Superior temporal gyrus (tissue), 1 donor: ENCODE measurements at regions not wholly inside any gene's neighbourhood (a gene's known extent, or its start where the extent isn't known, plus 50 kb on each side); places are given as distances from the start of the nearest gene placed in this dataset.
A peak's percentile ranks its signal among the peaks of the same experiment; 100 is the strongest.

Experiments used
- DNase-seq: peaks from one replicate; pipeline ENCODE4 v3.0.0-alpha.2; 2016; ENCODE audit errors: extremely low spot score

DNA sequence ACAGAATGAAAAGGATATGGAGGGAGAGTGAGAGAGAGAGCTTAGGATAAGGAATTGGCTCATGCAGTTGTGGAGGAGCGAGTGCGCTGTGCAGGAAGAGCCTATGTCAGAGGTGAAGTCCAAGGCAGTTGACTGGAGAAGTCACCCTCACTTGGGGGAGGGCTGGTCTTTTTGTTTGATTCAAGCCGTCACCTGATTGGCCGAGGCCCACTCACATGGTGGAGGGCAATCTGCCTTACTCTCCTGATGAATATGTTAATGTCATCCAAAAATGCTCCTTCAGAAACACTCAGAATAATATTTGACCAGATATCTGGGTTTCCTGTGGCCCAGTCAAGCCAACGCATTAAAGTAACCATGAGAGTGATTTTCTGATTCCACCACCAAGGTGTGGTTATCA is 131.7 kb downstream of the KATNIP start:
- no peak for DNase-seq

DNA sequence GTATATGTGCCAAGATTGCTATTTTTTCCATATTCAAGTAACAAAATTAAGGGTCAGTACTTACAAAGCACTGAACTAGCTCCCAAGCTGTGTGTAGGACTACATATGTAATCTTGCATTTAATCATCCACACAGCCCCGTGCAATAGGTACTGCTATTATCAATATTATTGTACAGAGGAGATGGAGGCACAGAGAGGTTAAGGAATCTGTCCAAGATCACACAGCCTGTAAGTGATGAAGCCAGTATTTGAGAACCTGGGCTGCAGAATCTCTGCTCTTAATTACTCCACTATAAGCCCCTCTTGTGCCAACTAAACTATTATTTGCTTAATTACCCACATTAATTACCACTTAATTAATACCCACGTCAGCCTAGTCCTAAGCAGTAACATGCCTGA is 134.1 kb downstream of the KATNIP start:
- no peak for DNase-seq

DNA sequence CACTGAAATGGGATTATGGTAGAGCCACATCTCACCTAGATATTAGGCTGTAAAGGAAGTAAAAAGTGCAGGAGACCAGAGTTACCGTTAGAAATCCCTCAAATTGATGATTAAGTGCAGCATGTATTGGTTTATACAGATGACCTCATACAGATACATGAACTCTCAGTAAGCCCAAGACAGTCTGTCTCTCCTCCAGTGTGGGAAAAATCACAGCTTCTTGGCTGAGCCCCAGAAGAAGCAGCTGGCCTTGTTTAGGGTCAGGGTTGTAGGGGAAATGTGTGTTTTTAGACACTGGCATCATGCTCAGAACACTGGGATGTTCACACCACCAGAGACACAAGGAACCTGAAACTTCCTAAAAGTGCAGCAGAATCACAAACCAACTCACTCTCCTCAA is 135.9 kb downstream of the KATNIP start:
- DNase-seq, result no peak

- no peak for DNase-seq
Measured at GRCh38 chr16:27686926-27687325, 137.0 kb downstream of the KATNIP start.

DNA sequence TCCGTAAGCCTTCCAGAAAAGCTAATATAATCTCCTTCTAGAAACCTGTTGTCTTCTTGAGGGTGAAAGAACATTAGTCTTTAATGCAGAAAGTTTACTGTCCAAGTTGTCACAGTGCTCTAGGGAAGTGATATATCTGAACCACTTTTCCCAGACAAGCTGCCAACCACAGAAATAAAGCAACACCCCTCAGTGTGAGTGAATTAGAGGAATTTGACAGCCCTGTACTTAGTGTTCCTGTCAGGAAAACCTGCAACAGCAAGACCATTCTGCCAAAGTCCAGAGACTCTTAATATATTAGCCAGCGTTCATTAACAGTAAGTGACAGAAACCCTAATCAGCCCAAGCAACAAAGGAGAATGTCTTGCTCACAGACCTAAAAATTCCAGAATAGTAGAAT is 137.7 kb downstream of the KATNIP start:
- DNase-seq, result no peak

- peak; percentile 64 for DNase-seq
Measured at GRCh38 chr16:27689711-27690110, 139.8 kb downstream of the KATNIP start.

DNA sequence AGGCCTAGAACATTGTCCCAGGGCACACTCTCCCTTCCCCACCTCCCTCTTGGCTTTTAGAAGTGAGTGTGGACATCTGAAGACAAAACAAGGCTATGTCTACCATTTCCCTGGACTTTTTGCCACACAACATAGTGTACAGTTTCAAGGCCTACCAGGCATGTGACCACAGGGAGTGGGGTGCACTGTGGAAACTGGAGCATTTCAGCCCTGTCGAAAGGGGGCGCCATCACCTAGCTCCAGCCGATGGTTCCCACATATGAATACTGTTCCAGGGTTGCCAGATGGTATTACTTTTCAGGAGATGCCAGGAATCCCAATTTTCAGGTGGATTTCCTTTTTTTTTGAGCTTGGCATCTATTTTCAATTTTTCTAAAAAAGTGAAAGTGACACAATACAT is 140.7 kb downstream of the KATNIP start:
- peak; percentile 74 for DNase-seq

DNA sequence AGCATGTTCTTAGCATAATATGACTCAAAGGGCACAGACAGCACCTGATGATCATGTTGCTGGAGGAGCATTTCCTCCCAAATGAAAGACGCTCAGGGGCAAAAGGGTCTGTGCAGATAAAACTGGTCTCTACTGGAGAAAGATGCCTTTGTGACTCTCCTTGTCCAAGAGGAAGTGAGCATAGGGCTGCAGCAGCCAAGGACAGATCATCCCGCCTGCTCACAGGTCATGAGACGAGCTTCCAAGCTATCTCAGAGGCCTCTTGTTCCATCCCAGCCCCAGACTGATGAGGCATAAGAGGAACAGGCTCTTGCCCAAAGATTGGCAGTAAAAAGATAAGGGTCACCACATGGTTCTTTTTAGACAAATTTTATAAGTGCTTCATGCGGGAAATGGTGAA is 141.8 kb downstream of the KATNIP start:
- peak; percentile 37 for DNase-seq

DNA sequence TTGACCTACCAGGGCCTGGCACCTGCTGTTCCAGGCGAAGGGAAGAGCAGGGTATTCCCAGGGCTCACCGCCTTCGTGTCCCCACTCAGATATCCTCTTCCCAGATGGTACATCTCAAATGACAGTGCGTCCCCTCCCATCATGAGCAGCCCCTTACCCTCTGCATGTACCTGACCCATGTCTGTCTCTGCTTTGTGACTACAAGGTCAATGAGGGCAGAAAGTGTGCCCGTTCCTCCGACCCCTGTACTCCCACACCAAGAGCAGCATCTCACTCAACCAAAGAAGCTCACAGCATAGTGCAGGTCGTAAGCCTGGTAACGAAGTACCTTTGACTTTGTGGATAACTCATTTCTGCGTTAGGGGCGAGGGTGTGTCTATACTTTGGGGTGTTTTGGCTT is 142.6 kb downstream of the KATNIP start:
- no peak for DNase-seq

DNA sequence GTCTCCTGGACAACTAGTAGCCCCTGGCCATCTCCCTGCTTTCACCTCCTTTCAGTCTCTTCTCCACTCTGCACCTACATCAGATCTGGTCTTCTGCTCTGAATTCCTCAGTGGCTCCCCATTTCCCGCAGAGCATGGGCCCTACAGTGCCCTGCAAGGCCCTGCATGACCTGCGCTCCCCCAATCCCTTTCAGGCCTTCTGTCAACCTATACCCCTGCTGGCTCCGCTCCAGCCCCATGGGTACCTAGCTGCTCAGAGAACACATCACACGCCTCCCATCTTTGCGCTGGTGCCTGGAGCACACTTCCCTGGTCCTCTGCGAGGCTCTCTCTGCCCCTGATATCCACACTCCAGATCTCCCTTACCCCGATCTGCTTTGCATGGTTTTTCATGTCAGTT is 145.2 kb downstream of the KATNIP start:
- DNase-seq, result no peak

DNA sequence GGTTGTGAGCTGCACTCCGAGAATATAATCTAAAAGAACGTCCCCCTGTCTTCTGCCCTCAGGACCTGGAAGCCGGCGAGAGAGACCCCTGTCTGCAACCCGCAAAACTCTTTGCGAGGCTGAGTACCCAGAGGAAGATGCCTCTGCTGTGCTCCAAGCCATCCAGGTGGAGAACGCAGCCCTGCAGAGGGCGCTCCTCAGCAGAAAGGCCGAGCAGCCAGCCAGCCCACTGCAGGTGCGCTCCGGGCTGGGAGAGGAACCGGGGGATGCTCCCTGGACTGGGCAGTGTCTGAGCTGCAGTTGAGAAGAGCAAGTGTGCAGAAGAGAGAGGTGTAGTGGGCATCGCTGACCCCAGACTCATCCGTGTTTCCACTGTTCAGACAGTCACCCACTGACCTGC is 148.3 kb downstream of the KATNIP start:
- peak; percentile 21 for DNase-seq

DNA sequence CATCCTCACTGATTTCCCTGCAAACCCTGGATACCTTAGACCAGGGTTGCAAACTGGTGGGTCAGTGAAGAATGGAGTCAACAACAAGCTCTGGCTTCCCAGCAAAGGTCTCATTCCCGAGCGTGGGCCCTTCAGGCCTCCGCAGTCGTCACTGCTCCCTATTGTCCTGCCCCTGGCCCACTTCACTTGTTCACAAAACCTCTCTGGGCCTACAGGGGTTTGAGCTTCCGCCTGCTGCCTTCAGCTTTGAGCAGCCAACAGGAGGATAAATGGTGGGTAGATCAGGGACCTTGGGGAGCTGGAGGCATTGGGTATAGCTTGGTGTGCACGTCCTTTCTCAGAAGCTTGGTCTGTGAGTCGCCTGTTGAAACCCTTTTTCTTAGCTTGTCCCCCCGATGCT is 148.8 kb downstream of the KATNIP start:
- no peak for DNase-seq

GRCh38 chr16:27699540-27699939 is 149.6 kb downstream of the KATNIP start:
- no peak for DNase-seq

DNA sequence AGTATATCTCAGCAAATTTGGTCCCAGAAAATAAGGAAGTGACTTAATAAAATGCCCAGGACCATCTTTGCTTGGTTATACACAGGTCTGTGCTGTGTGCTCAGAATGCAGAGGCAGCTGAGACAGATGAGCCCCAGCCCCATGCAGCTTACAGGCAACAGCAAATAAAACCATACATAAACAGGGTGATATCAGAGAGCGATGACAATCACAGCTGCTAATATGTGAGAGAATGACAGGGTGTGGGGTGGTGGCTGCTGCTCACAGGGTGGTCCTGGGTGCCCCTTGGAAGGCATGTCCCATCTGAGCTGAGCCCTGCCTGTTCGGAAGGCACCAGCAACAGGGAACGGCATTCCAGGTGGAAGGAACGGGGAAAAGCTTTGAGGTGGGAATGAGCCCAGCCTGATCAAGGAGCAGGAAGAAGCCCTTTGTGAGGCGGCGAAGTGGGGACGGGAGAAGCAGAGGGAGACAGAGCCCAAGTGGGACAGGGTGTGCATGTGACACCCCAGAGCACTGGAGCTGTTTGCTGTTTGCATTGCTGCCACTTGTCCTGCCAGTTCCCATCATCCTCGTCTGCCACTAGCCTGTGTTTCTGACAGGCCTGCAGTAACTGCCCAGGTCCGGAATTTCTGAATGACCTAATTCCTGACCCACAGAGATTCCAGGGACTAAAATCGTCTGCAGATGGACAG is 150.5 kb downstream of the KATNIP start:
- DNase-seq, result peak; percentile 45

- DNase-seq, result no peak
Measured at GRCh38 chr16:27701381-27701780, 151.4 kb downstream of the KATNIP start.

DNA sequence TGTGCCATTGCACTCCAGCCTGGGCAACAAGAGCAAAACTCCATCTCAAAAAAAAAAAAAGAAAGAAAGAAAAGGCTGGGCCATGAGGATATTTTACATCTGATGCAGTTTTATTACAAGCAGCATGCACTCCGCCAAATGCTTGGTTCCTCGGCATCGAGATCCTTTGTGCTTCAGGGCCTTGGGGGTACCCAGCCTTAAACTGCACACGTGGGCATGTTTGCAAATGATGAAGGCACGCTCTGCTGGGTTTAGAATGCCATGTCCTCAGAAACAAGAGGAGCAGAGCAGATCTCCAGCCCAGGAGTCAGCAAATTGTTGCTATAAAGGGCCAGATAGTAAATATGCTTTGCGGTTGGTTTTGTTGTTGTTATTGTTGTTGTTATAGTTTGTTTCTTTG is 153.2 kb downstream of the KATNIP start:
- no peak for DNase-seq

- no peak for DNase-seq
Measured at GRCh38 chr16:27703545-27703944, 153.6 kb downstream of the KATNIP start.

DNA sequence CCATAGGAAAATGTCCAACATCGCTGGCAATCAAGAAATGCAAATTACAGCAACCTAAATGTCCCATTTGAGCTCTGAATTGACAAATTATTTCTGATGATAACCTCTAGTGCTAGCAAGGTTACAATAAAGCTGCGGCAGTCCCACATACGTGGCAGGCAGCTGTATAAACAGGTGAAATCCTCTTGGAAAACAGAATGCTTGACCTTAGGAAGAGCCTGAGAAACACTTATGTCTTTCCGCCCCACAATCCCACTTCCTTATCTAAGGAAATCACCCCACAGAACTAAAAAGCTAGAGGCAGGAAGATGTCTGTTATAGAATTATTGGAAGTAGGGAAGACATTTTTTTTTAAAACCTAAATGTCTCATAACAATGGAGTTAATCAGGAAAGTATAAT is 154.3 kb downstream of the KATNIP start:
- DNase-seq, result no peak

- DNase-seq, result no peak
Measured at GRCh38 chr16:27706156-27706865, 156.4 kb downstream of the KATNIP start.

DNA sequence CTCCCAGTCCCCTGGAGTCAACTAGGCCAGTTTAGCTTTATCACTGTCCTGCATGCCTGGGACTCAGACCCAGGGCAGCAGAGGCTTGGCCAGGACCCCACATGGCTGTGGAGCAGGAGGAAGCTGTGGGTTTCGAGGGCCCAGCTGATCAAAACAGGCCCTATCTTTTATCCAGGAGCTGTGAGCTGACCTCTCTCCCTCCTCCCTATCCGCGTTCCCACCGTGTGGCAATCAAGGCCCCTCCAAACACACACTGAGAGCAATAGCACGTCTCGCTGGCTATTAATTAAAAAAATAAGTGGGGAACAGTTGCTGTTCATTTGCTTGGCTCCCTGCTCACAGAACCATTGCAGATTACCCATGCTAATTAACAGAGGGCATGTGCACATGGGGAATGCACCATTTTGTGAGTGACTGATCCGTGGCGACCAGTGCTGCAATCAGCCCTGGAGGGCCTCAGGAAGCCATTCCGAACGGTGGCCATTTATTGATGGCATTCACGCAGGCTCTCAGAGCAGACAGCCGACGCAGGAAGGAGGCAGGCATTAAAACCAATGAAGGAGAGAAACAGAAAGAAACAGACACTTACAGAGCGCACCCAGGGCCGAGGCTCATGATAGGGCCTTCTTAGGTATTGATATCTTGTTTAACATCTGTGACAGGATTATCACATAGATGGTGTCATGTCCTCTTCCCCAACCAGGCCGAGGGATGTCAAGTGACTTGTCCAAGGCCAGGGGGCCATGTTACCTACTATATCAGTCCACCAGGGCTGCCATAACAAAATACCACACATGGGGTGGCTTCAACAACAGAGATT is 157.1 kb downstream of the KATNIP start:
- DNase-seq, result no peak

- DNase-seq, result no peak
Measured at GRCh38 chr16:27708651-27709050, 158.7 kb downstream of the KATNIP start.

GRCh38 chr16:27712251-27712711 is 162.3 kb downstream of the KATNIP start:
- DNase-seq, result no peak

DNA sequence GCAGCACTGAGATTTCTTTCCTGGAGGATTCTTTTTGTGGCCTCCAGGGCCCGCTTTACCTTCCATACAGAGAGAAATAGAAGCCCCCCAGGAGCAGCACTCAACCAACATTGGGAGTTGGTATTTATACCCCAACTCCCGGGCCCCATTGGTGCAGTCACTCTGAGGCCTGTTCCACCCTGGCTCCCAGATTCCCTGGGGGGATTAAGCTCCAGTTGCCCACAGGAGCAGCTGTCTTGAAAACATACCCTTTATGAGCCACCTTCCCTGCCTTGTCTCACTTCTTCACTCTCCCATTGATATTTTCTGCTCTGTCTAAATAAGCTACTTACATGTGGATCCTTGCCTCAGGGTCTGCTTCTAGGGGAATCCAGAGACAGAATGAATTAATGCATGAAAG is 167.8 kb downstream of the KATNIP start:
- DNase-seq, result no peak
